ENCODE measurements at regions not wholly inside any gene's neighbourhood (a gene's known extent, or its start where the extent isn't known, plus 50 kb on each side); places are given as distances from the start of the nearest gene placed in this dataset.

GRCh38 chr18:27478459-27478858, 293.4 kb upstream of the CHST9 start:
- Histone ChIP-seq H3K27me3 (ENCODE audit: control insufficient read depth in 1 of 2, insufficient read depth in 2 of 2, low read length in 2 of 2) (no peaks in the 10 kb centered on the region), H3K4me1 (ENCODE audit: control insufficient read depth in 1 of 2, insufficient read depth in 2 of 2, low read length in 2 of 2) (no peaks in the 10 kb centered on the region), H3K36me3 (ENCODE audit: control insufficient read depth in 1 of 2, insufficient read depth in 2 of 2, low read length in 2 of 2) (no peaks in the 10 kb centered on the region), H3K9ac (ENCODE audit: low read depth in 1 of 2, low read length in 2 of 2) (no peak overlapping the region), H3K27ac (ENCODE audit: low read depth, low read length) (no peak overlapping the region), H3K9me3 (ENCODE audit: control insufficient read depth in 1 of 2, low read length in 2 of 2) (no peaks in the 10 kb centered on the region), H3K4me3 (ENCODE audit: low read depth in 1 of 2, low read length in 2 of 2) (no peak overlapping the region)

DNA sequence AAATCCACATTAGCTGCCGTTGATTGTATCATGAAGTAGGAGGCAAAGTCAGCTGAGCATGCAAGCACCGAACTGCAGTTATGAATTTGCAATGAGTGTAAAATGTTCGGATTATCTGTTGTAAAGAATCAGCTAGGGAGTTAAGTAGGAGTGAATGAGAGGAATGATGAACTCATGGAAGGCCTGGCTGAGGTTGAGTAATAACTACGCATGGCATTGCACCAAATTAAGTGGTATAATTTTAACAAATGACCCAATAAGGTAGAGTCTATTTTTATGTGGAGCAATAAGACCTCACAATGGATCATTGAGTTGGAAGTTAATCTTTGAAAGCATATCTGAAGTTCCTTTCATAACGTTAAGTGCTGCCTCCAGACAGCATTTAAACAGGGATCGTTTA, 288.2 kb upstream of the CHST9 start:
- H3K9me3 ChIP-seq (ENCODE audit: control insufficient read depth in 1 of 2, low read length in 2 of 2), result no peaks in the 10 kb centered on the region
- H3K36me3 ChIP-seq (ENCODE audit: control insufficient read depth in 1 of 2, insufficient read depth in 2 of 2, low read length in 2 of 2), result no peaks in the 10 kb centered on the region
- no peak overlapping the region for H3K4me3 ChIP-seq (ENCODE audit: low read depth in 1 of 2, low read length in 2 of 2)
- H3K27ac ChIP-seq (ENCODE audit: low read depth, low read length), result no peak overlapping the region
- no peaks in the 10 kb centered on the region for H3K27me3 ChIP-seq (ENCODE audit: control insufficient read depth in 1 of 2, insufficient read depth in 2 of 2, low read length in 2 of 2)
- no peak overlapping the region for H3K9ac ChIP-seq (ENCODE audit: low read depth in 1 of 2, low read length in 2 of 2)
- no peaks in the 10 kb centered on the region for H3K4me1 ChIP-seq (ENCODE audit: control insufficient read depth in 1 of 2, insufficient read depth in 2 of 2, low read length in 2 of 2)

DNA sequence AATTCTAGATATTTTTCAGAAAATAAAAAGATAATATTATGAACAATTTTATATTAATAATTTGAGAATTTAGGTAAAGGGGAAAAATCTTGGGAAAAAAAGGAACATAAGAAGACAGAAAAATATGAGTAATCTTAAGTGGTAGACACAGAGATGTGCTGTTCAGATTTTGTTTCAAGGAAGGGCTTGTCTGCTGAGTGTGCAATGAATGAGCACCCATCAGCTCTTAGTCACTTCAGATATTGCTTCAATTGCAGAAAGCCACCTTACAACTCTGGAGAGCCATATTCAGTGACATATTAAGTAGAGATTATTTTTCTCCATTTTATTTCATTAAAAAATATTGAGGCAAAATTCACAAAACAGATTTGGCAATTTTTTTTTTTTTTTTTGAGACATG, 282.0 kb upstream of the CHST9 start:
- H3K27me3 ChIP-seq (ENCODE audit: control insufficient read depth in 1 of 2, insufficient read depth in 2 of 2, low read length in 2 of 2), result no peaks in the 10 kb centered on the region
- H3K9me3 ChIP-seq (ENCODE audit: control insufficient read depth in 1 of 2, low read length in 2 of 2), result no peaks in the 10 kb centered on the region
- no peak overlapping the region for H3K4me3 ChIP-seq (ENCODE audit: low read depth in 1 of 2, low read length in 2 of 2)
- no peak overlapping the region for H3K27ac ChIP-seq (ENCODE audit: low read depth, low read length)
- H3K9ac ChIP-seq (ENCODE audit: low read depth in 1 of 2, low read length in 2 of 2), result no peak overlapping the region
- H3K4me1 ChIP-seq (ENCODE audit: control insufficient read depth in 1 of 2, insufficient read depth in 2 of 2, low read length in 2 of 2), result no peaks in the 10 kb centered on the region
- no peaks in the 10 kb centered on the region for H3K36me3 ChIP-seq (ENCODE audit: control insufficient read depth in 1 of 2, insufficient read depth in 2 of 2, low read length in 2 of 2)

GRCh38 chr18:27461957-27462356, 276.8 kb upstream of the CHST9 start:
- no peaks in the 10 kb centered on the region for H3K27me3 ChIP-seq (ENCODE audit: control insufficient read depth in 1 of 2, insufficient read depth in 2 of 2, low read length in 2 of 2)
- H3K9me3 ChIP-seq (ENCODE audit: control insufficient read depth in 1 of 2, low read length in 2 of 2), result no peaks in the 10 kb centered on the region
- no peaks in the 10 kb centered on the region for H3K36me3 ChIP-seq (ENCODE audit: control insufficient read depth in 1 of 2, insufficient read depth in 2 of 2, low read length in 2 of 2)
- H3K9ac ChIP-seq (ENCODE audit: low read depth in 1 of 2, low read length in 2 of 2), result no peak overlapping the region
- H3K4me3 ChIP-seq (ENCODE audit: low read depth in 1 of 2, low read length in 2 of 2), result no peak overlapping the region
- H3K4me1 ChIP-seq (ENCODE audit: control insufficient read depth in 1 of 2, insufficient read depth in 2 of 2, low read length in 2 of 2), result no peaks in the 10 kb centered on the region
- no peak overlapping the region for H3K27ac ChIP-seq (ENCODE audit: low read depth, low read length)

- Histone ChIP-seq H3K4me3 (ENCODE audit: low read depth in 1 of 2, low read length in 2 of 2) (no peak overlapping the region), H3K27me3 (ENCODE audit: control insufficient read depth in 1 of 2, insufficient read depth in 2 of 2, low read length in 2 of 2) (no peaks in the 10 kb centered on the region), H3K9me3 (ENCODE audit: control insufficient read depth in 1 of 2, low read length in 2 of 2) (peaks cover 0 to 3% of the 10 kb centered on the region in 2 donors)
Observed at GRCh38 chr18:27449104-27449503, 264.0 kb upstream of the CHST9 start.

DNA sequence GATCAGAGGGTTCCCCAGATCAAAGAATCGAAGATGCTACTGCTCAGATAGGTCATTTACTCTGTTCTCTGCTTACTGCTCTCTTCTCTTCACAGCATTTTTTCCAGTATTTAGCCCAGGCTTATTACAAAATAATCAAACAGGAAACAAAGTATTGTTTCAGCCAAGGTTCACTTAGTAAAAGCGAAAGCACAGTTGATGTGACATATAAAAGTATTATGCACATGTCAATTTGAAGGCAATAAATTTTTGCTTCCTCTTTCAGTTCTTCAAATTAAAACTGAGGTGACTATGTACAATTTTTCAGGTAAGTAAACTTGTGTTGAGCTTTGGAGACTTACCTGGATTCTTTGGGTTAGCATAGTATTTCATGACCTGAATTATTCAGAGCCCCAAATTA, 262.8 kb upstream of the CHST9 start:
- no peaks in the 10 kb centered on the region for H3K36me3 ChIP-seq (ENCODE audit: control insufficient read depth in 1 of 2, insufficient read depth in 2 of 2, low read length in 2 of 2)
- H3K9me3 ChIP-seq (ENCODE audit: control insufficient read depth in 1 of 2, low read length in 2 of 2), result peaks cover 0 to 3% of the 10 kb centered on the region in 2 donors
- no peak overlapping the region for H3K9ac ChIP-seq (ENCODE audit: low read depth in 1 of 2, low read length in 2 of 2)
- H3K4me3 ChIP-seq (ENCODE audit: low read depth in 1 of 2, low read length in 2 of 2), result peak overlapping the region; percentile 19 to 64
- no peak overlapping the region for H3K27ac ChIP-seq (ENCODE audit: low read depth, low read length)
- peaks cover 0 to 12% of the 10 kb centered on the region in 2 donors for H3K4me1 ChIP-seq (ENCODE audit: control insufficient read depth in 1 of 2, insufficient read depth in 2 of 2, low read length in 2 of 2)
- no peaks in the 10 kb centered on the region for H3K27me3 ChIP-seq (ENCODE audit: control insufficient read depth in 1 of 2, insufficient read depth in 2 of 2, low read length in 2 of 2)

More at GRCh38 chr18:27449104-27449503, 264.0 kb upstream of the CHST9 start:
- Histone ChIP-seq H3K36me3 (ENCODE audit: control insufficient read depth in 1 of 2, insufficient read depth in 2 of 2, low read length in 2 of 2) (no peaks in the 10 kb centered on the region), H3K4me1 (ENCODE audit: control insufficient read depth in 1 of 2, insufficient read depth in 2 of 2, low read length in 2 of 2) (peaks cover 0 to 12% of the 10 kb centered on the region in 2 donors), H3K9ac (ENCODE audit: low read depth in 1 of 2, low read length in 2 of 2) (no peak overlapping the region), H3K27ac (ENCODE audit: low read depth, low read length) (no peak overlapping the region)

GRCh38 chr18:27447451-27447881, 262.4 kb upstream of the CHST9 start:
- Histone ChIP-seq H3K27ac (ENCODE audit: low read depth, low read length) (no peak overlapping the region), H3K36me3 (ENCODE audit: control insufficient read depth in 1 of 2, insufficient read depth in 2 of 2, low read length in 2 of 2) (no peaks in the 10 kb centered on the region), H3K9me3 (ENCODE audit: control insufficient read depth in 1 of 2, low read length in 2 of 2) (peaks cover 0 to 3% of the 10 kb centered on the region in 2 donors), H3K9ac (ENCODE audit: low read depth in 1 of 2, low read length in 2 of 2) (no peak overlapping the region), H3K4me1 (ENCODE audit: control insufficient read depth in 1 of 2, insufficient read depth in 2 of 2, low read length in 2 of 2) (peaks cover 0 to 12% of the 10 kb centered on the region in 2 donors), H3K4me3 (ENCODE audit: low read depth in 1 of 2, low read length in 2 of 2) (peak overlapping the region; percentile 19 to 64), H3K27me3 (ENCODE audit: control insufficient read depth in 1 of 2, insufficient read depth in 2 of 2, low read length in 2 of 2) (no peaks in the 10 kb centered on the region)

DNA sequence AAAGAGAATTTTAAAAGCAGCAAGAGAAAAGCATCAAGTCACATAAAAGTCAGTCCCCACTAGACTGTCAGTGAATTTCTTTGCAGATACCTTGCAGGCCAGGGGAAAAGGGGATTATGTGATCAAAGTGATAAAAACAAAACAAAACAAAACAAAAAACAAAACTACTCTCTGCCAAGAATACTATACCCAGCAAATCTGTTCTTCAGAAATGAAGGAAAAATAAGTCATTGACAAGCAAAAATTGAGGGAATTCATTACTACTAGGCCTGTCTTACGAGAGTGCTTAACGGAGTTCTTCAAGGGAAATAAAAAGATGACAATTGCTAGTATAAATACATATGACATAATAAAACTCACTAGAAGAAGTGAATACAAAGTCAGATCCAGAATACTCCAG, 245.5 kb upstream of the CHST9 start:
- Histone ChIP-seq H3K9ac (ENCODE audit: low read depth in 1 of 2, low read length in 2 of 2) (no peak overlapping the region), H3K27me3 (ENCODE audit: control insufficient read depth in 1 of 2, insufficient read depth in 2 of 2, low read length in 2 of 2) (no peaks in the 10 kb centered on the region), H3K9me3 (ENCODE audit: control insufficient read depth in 1 of 2, low read length in 2 of 2) (no peaks in the 10 kb centered on the region), H3K4me3 (ENCODE audit: low read depth in 1 of 2, low read length in 2 of 2) (no peak overlapping the region), H3K27ac (ENCODE audit: low read depth, low read length) (no peak overlapping the region), H3K4me1 (ENCODE audit: control insufficient read depth in 1 of 2, insufficient read depth in 2 of 2, low read length in 2 of 2) (no peaks in the 10 kb centered on the region), H3K36me3 (ENCODE audit: control insufficient read depth in 1 of 2, insufficient read depth in 2 of 2, low read length in 2 of 2) (no peaks in the 10 kb centered on the region)

GRCh38 chr18:27428716-27429475, 243.8 kb upstream of the CHST9 start:
- H3K4me1 ChIP-seq (ENCODE audit: control insufficient read depth in 1 of 2, insufficient read depth in 2 of 2, low read length in 2 of 2), result no peaks in the 10 kb centered on the region
- no peak overlapping the region for H3K9ac ChIP-seq (ENCODE audit: low read depth in 1 of 2, low read length in 2 of 2)
- no peaks in the 10 kb centered on the region for H3K36me3 ChIP-seq (ENCODE audit: control insufficient read depth in 1 of 2, insufficient read depth in 2 of 2, low read length in 2 of 2)
- H3K9me3 ChIP-seq (ENCODE audit: control insufficient read depth in 1 of 2, low read length in 2 of 2), result no peaks in the 10 kb centered on the region
- no peak overlapping the region for H3K27ac ChIP-seq (ENCODE audit: low read depth, low read length)
- no peak overlapping the region for H3K4me3 ChIP-seq (ENCODE audit: low read depth in 1 of 2, low read length in 2 of 2)
- H3K27me3 ChIP-seq (ENCODE audit: control insufficient read depth in 1 of 2, insufficient read depth in 2 of 2, low read length in 2 of 2), result no peaks in the 10 kb centered on the region

GRCh38 chr18:27428120-27428519, 243.0 kb upstream of the CHST9 start:
- Histone ChIP-seq H3K9ac (ENCODE audit: low read depth in 1 of 2, low read length in 2 of 2) (no peak overlapping the region), H3K9me3 (ENCODE audit: control insufficient read depth in 1 of 2, low read length in 2 of 2) (no peaks in the 10 kb centered on the region), H3K36me3 (ENCODE audit: control insufficient read depth in 1 of 2, insufficient read depth in 2 of 2, low read length in 2 of 2) (no peaks in the 10 kb centered on the region), H3K4me3 (ENCODE audit: low read depth in 1 of 2, low read length in 2 of 2) (no peak overlapping the region), H3K27ac (ENCODE audit: low read depth, low read length) (no peak overlapping the region), H3K4me1 (ENCODE audit: control insufficient read depth in 1 of 2, insufficient read depth in 2 of 2, low read length in 2 of 2) (no peaks in the 10 kb centered on the region), H3K27me3 (ENCODE audit: control insufficient read depth in 1 of 2, insufficient read depth in 2 of 2, low read length in 2 of 2) (no peaks in the 10 kb centered on the region)
